ENCODE measurements at regions not wholly inside any gene's neighbourhood (a gene's known extent, or its start where the extent isn't known, plus 50 kb on each side); places are given as distances from the start of the nearest gene placed in this dataset.

- H3K36me3 ChIP-seq (ENCODE audit: control insufficient read depth in 2 of 2, insufficient read depth in 2 of 2, low read length in 2 of 2) = no peaks in the 10 kb centered on the region
- peak overlapping the region; percentile 49 to 59 for H3K4me3 ChIP-seq (ENCODE audit: low read length in 2 of 2)
- no peak overlapping the region for H3K9ac ChIP-seq (ENCODE audit: low read length in 2 of 2)
- peak overlapping the region; percentile 37 for H3K27ac ChIP-seq (ENCODE audit: low read length)
- H3K4me1 ChIP-seq (ENCODE audit: control insufficient read depth, insufficient read depth, low read length) = peaks cover 9% of the 10 kb centered on the region
- H3K27me3 ChIP-seq (ENCODE audit: control insufficient read depth in 1 of 2, insufficient read depth in 2 of 2, low read length in 2 of 2) = no peaks in the 10 kb centered on the region
- no peaks in the 10 kb centered on the region for H3K9me3 ChIP-seq (ENCODE audit: control insufficient read depth in 2 of 2, low read length in 2 of 2)
Observed at GRCh38 chr10:28172223-28172610, 130.6 kb downstream of the MPP7 start.

GRCh38 chr10:28171468-28172222 lies 131.2 kb downstream of the MPP7 start:
- H3K36me3 ChIP-seq (ENCODE audit: control insufficient read depth in 2 of 2, insufficient read depth in 2 of 2, low read length in 2 of 2) = no peaks in the 10 kb centered on the region
- H3K9ac ChIP-seq (ENCODE audit: low read length in 2 of 2) = peak overlapping the region; percentile 1 to 44
- H3K27me3 ChIP-seq (ENCODE audit: control insufficient read depth in 1 of 2, insufficient read depth in 2 of 2, low read length in 2 of 2) = no peaks in the 10 kb centered on the region
- peaks cover 9% of the 10 kb centered on the region for H3K4me1 ChIP-seq (ENCODE audit: control insufficient read depth, insufficient read depth, low read length)
- H3K27ac ChIP-seq (ENCODE audit: low read length) = peak overlapping the region; percentile 37
- peak overlapping the region; percentile 49 to 59 for H3K4me3 ChIP-seq (ENCODE audit: low read length in 2 of 2)
- no peaks in the 10 kb centered on the region for H3K9me3 ChIP-seq (ENCODE audit: control insufficient read depth in 2 of 2, low read length in 2 of 2)

GRCh38 chr10:28169525-28169924 lies 133.3 kb downstream of the MPP7 start:
- Histone ChIP-seq H3K27ac (ENCODE audit: low read length) (no peak overlapping the region), H3K9me3 (ENCODE audit: control insufficient read depth in 2 of 2, low read length in 2 of 2) (no peaks in the 10 kb centered on the region), H3K9ac (ENCODE audit: low read length in 2 of 2) (no peak overlapping the region), H3K36me3 (ENCODE audit: control insufficient read depth in 2 of 2, insufficient read depth in 2 of 2, low read length in 2 of 2) (no peaks in the 10 kb centered on the region), H3K4me1 (ENCODE audit: control insufficient read depth, insufficient read depth, low read length) (peaks cover 9% of the 10 kb centered on the region), H3K4me3 (ENCODE audit: low read length in 2 of 2) (no peak overlapping the region), H3K27me3 (ENCODE audit: control insufficient read depth in 1 of 2, insufficient read depth in 2 of 2, low read length in 2 of 2) (no peaks in the 10 kb centered on the region)

- Histone ChIP-seq H3K9ac (ENCODE audit: low read length in 2 of 2) (no peak overlapping the region), H3K4me1 (ENCODE audit: control insufficient read depth, insufficient read depth, low read length) (peaks cover 5% of the 10 kb centered on the region), H3K27ac (ENCODE audit: low read length) (no peak overlapping the region), H3K4me3 (ENCODE audit: low read length in 2 of 2) (peak overlapping the region in 1 of 2 donors; percentile 18), H3K36me3 (ENCODE audit: control insufficient read depth in 2 of 2, insufficient read depth in 2 of 2, low read length in 2 of 2) (no peaks in the 10 kb centered on the region), H3K9me3 (ENCODE audit: control insufficient read depth in 2 of 2, low read length in 2 of 2) (peaks cover 0 to 3% of the 10 kb centered on the region in 2 donors), H3K27me3 (ENCODE audit: control insufficient read depth in 1 of 2, insufficient read depth in 2 of 2, low read length in 2 of 2) (no peaks in the 10 kb centered on the region)
Observed at GRCh38 chr10:28160866-28161405, 141.9 kb downstream of the MPP7 start.

- Histone ChIP-seq H3K27me3 (ENCODE audit: control insufficient read depth in 1 of 2, insufficient read depth in 2 of 2, low read length in 2 of 2) (no peaks in the 10 kb centered on the region), H3K36me3 (ENCODE audit: control insufficient read depth in 2 of 2, insufficient read depth in 2 of 2, low read length in 2 of 2) (no peaks in the 10 kb centered on the region), H3K27ac (ENCODE audit: low read length) (no peak overlapping the region), H3K4me3 (ENCODE audit: low read length in 2 of 2) (no peak overlapping the region), H3K9me3 (ENCODE audit: control insufficient read depth in 2 of 2, low read length in 2 of 2) (peaks cover 0 to 3% of the 10 kb centered on the region in 2 donors), H3K4me1 (ENCODE audit: control insufficient read depth, insufficient read depth, low read length) (peaks cover 3% of the 10 kb centered on the region), H3K9ac (ENCODE audit: low read length in 2 of 2) (no peak overlapping the region)
Observed at GRCh38 chr10:28157379-28157778, 145.5 kb downstream of the MPP7 start.

GRCh38 chr10:28155726-28156125 lies 147.1 kb downstream of the MPP7 start:
- Histone ChIP-seq H3K4me3 (ENCODE audit: low read length in 2 of 2) (no peak overlapping the region), H3K4me1 (ENCODE audit: control insufficient read depth, insufficient read depth, low read length) (peaks cover 3% of the 10 kb centered on the region), H3K27ac (ENCODE audit: low read length) (no peak overlapping the region), H3K36me3 (ENCODE audit: control insufficient read depth in 2 of 2, insufficient read depth in 2 of 2, low read length in 2 of 2) (no peaks in the 10 kb centered on the region), H3K9ac (ENCODE audit: low read length in 2 of 2) (no peak overlapping the region), H3K27me3 (ENCODE audit: control insufficient read depth in 1 of 2, insufficient read depth in 2 of 2, low read length in 2 of 2) (no peaks in the 10 kb centered on the region), H3K9me3 (ENCODE audit: control insufficient read depth in 2 of 2, low read length in 2 of 2) (peaks cover 0 to 3% of the 10 kb centered on the region in 2 donors)

- no peaks in the 10 kb centered on the region for H3K9me3 ChIP-seq (ENCODE audit: control insufficient read depth in 2 of 2, low read length in 2 of 2)
- no peak overlapping the region for H3K27ac ChIP-seq (ENCODE audit: low read length)
- H3K4me3 ChIP-seq (ENCODE audit: low read length in 2 of 2) = no peak overlapping the region
- H3K4me1 ChIP-seq (ENCODE audit: control insufficient read depth, insufficient read depth, low read length) = no peaks in the 10 kb centered on the region
- no peaks in the 10 kb centered on the region for H3K27me3 ChIP-seq (ENCODE audit: control insufficient read depth in 1 of 2, insufficient read depth in 2 of 2, low read length in 2 of 2)
- no peak overlapping the region for H3K9ac ChIP-seq (ENCODE audit: low read length in 2 of 2)
- H3K36me3 ChIP-seq (ENCODE audit: control insufficient read depth in 2 of 2, insufficient read depth in 2 of 2, low read length in 2 of 2) = peaks cover 1 to 4% of the 10 kb centered on the region in 2 donors
Observed at GRCh38 chr10:28151636-28152035, 151.2 kb downstream of the MPP7 start.

GRCh38 chr10:28149746-28150145 lies 150.9 kb upstream of the ODAD2 start:
- no peak overlapping the region for H3K27ac ChIP-seq (ENCODE audit: low read length)
- H3K4me3 ChIP-seq (ENCODE audit: low read length in 2 of 2) = no peak overlapping the region
- no peaks in the 10 kb centered on the region for H3K4me1 ChIP-seq (ENCODE audit: control insufficient read depth, insufficient read depth, low read length)
- H3K27me3 ChIP-seq (ENCODE audit: control insufficient read depth in 1 of 2, insufficient read depth in 2 of 2, low read length in 2 of 2) = no peaks in the 10 kb centered on the region
- H3K9ac ChIP-seq (ENCODE audit: low read length in 2 of 2) = no peak overlapping the region
- H3K36me3 ChIP-seq (ENCODE audit: control insufficient read depth in 2 of 2, insufficient read depth in 2 of 2, low read length in 2 of 2) = peaks cover 2 to 4% of the 10 kb centered on the region in 2 donors
- no peaks in the 10 kb centered on the region for H3K9me3 ChIP-seq (ENCODE audit: control insufficient read depth in 2 of 2, low read length in 2 of 2)

- no peaks in the 10 kb centered on the region for H3K27me3 ChIP-seq (ENCODE audit: control insufficient read depth in 1 of 2, insufficient read depth in 2 of 2, low read length in 2 of 2)
- no peak overlapping the region for H3K27ac ChIP-seq (ENCODE audit: low read length)
- no peaks in the 10 kb centered on the region for H3K9me3 ChIP-seq (ENCODE audit: control insufficient read depth in 2 of 2, low read length in 2 of 2)
- no peaks in the 10 kb centered on the region for H3K4me1 ChIP-seq (ENCODE audit: control insufficient read depth, insufficient read depth, low read length)
- no peak overlapping the region for H3K4me3 ChIP-seq (ENCODE audit: low read length in 2 of 2)
- peaks cover 2 to 4% of the 10 kb centered on the region in 2 donors for H3K36me3 ChIP-seq (ENCODE audit: control insufficient read depth in 2 of 2, insufficient read depth in 2 of 2, low read length in 2 of 2)
- H3K9ac ChIP-seq (ENCODE audit: low read length in 2 of 2) = no peak overlapping the region
Observed at GRCh38 chr10:28147706-28148105, 148.8 kb upstream of the ODAD2 start.

- H3K4me3 ChIP-seq (ENCODE audit: low read length in 2 of 2) = no peak overlapping the region
- H3K36me3 ChIP-seq (ENCODE audit: control insufficient read depth in 2 of 2, insufficient read depth in 2 of 2, low read length in 2 of 2) = no peaks in the 10 kb centered on the region
- no peak overlapping the region for H3K9ac ChIP-seq (ENCODE audit: low read length in 2 of 2)
- H3K4me1 ChIP-seq (ENCODE audit: control insufficient read depth, insufficient read depth, low read length) = no peaks in the 10 kb centered on the region
- no peaks in the 10 kb centered on the region for H3K27me3 ChIP-seq (ENCODE audit: control insufficient read depth in 1 of 2, insufficient read depth in 2 of 2, low read length in 2 of 2)
- no peaks in the 10 kb centered on the region for H3K9me3 ChIP-seq (ENCODE audit: control insufficient read depth in 2 of 2, low read length in 2 of 2)
- no peak overlapping the region for H3K27ac ChIP-seq (ENCODE audit: low read length)
Observed at GRCh38 chr10:28139138-28139537, 140.3 kb upstream of the ODAD2 start.

Data from stomach smooth muscle (tissue), 2 donors.